HFFc6 (cell line): ENCODE measurements at regions not wholly inside any gene's neighbourhood (a gene's known extent, or its start where the extent isn't known, plus 50 kb on each side); places are given as distances from the start of the nearest gene placed in this dataset.

Experiments used
- DNase-seq: peaks from one replicate; pipeline ENCODE4 v3.0.0-alpha.2; 2018
- H3K27ac Mint-ChIP-seq: 2 replicates; pipeline ENCODE4 v1.8.0; 2020; ENCODE audit warnings: mild to moderate bottlenecking, mixed read lengths
- H3K27me3 Mint-ChIP-seq: 2 replicates; pipeline ENCODE4 v1.8.0; 2021; ENCODE audit warnings: mild to moderate bottlenecking, moderate library complexity, mixed read lengths; ENCODE audit not compliant: insufficient read depth
- H3K36me3 Mint-ChIP-seq: 2 replicates; pipeline ENCODE4 v1.8.0; 2021; ENCODE audit warnings: low read depth, mixed read lengths
- H3K4me1 Mint-ChIP-seq: 2 replicates; pipeline ENCODE4 v1.8.0; 2020; ENCODE audit warnings: low read depth, mixed read lengths
- H3K4me3 Mint-ChIP-seq: 2 replicates; pipeline ENCODE4 v1.8.0; 2020; ENCODE audit warnings: mild to moderate bottlenecking, moderate library complexity, mixed read lengths
- H3K9me3 Mint-ChIP-seq: 2 replicates; pipeline ENCODE4 v1.8.0; 2020; ENCODE audit warnings: mild to moderate bottlenecking, mixed read lengths
- CTCF ChIP-seq: fragments of 200-600 bp; sonication (generic); IDR thresholded peaks from 2 replicates; pipeline ENCODE4 v1.5.0; 2021; ENCODE audit warnings: antibody characterized with exemption, mild to moderate bottlenecking

GRCh38 chr14:101035466-101036225 is 132.1 kb upstream of the RTL1 start:
- Mint-ChIP-seq H3K4me3 (no peak overlapping the region), H3K9me3 (peaks cover 9% of the 10 kb centered on the region; the same call in 1 of the 2 replicates), H3K27me3 (peaks cover 45% of the 10 kb centered on the region), H3K4me1 (0 out of 2 replicates have a peak, but pooled peaks cover 7% of the 10 kb centered on the region), H3K27ac (peak overlapping the region; percentile 19; the same call in 1 of the 2 replicates), H3K36me3 (peaks cover 22% of the 10 kb centered on the region)
- no peak for TF ChIP-seq CTCF
- DNase-seq, result no peak

DNA sequence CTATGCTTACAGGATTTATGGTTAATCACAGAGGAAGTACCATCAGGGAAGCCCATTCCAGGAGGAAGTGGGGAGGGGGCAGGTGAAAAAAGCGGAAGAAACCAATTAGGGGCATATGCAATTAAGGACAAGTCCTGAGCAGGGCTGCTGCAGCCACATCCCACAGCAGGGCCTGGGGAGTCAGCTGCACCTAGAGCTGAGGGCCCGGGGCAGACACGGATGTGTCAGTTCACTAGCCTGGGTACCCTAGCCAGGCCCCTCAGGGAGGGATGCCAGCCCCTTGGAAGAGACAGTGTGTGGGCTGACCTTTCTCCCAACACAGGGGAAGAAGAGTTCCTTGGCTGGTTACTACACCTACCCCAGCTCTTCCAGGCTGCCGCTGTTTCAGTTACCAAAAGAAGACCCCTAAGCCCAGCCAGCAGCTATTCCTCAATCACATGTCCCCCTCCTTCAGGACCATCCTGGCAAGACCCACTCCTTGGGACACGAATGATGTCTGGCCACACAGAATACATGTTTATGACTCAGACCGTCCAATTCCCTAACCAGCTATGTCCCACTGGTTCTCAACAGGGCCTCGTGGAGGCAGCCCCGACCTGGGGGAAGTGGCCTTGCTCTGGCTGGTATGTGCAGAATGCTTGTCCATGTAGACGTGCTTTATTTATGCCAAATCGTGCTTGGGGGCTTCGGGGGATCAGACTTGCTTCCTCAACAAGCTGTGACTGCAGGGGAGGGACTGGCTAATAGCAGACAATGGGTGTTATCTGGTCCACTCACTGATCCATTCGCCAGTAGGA is 133.7 kb upstream of the RTL1 start:
- 0 out of 2 replicates have a peak, but pooled peaks cover 6% of the 10 kb centered on the region for H3K4me1 Mint-ChIP-seq
- H3K27ac Mint-ChIP-seq, result no peak overlapping the region
- TF ChIP-seq CTCF, result no peak
- no peak overlapping the region; the same call in 1 of the 2 replicates for H3K4me3 Mint-ChIP-seq
- DNase-seq, result no peak
- peaks cover 23% of the 10 kb centered on the region for H3K36me3 Mint-ChIP-seq
- peaks cover 6% of the 10 kb centered on the region; the same call in 1 of the 2 replicates for H3K9me3 Mint-ChIP-seq
- peaks cover 32% of the 10 kb centered on the region for H3K27me3 Mint-ChIP-seq

GRCh38 chr14:101039031-101039754 is 135.7 kb upstream of the RTL1 start:
- no peaks in the 10 kb centered on the region for H3K4me1 Mint-ChIP-seq
- peaks cover 28% of the 10 kb centered on the region for H3K27me3 Mint-ChIP-seq
- DNase-seq, result no peak
- H3K36me3 Mint-ChIP-seq, result peaks cover 12% of the 10 kb centered on the region; the same call in 1 of the 2 replicates
- H3K4me3 Mint-ChIP-seq, result no peak overlapping the region
- no peaks in the 10 kb centered on the region; the same call in 1 of the 2 replicates for H3K9me3 Mint-ChIP-seq
- H3K27ac Mint-ChIP-seq, result no peak overlapping the region
- TF ChIP-seq CTCF, result no peak

DNA sequence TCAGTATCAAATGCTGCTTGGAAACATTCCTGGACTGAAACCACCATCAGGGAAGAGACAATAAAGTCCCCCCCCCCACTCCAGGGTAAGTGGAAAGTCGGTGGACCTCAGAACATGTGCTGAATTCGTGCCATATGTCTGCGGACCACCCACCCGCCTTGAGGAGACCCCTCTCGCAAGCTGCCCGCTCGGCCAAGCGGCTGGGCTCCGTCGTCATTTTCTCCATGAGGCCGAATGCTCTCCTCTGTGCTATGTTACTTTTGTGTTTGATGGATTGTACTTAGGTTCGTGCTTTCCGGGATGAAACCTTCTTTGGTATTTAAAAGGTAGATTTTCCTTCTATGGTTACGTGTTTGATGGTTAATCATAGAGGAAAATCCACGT is 136.2 kb upstream of the RTL1 start:
- peaks cover 33% of the 10 kb centered on the region for H3K27me3 Mint-ChIP-seq

More for the DNA sequence above, 136.2 kb upstream of the RTL1 start:
- Mint-ChIP-seq H3K36me3 (peaks cover 18% of the 10 kb centered on the region), H3K4me1 (no peaks in the 10 kb centered on the region), H3K4me3 (no peak overlapping the region), H3K9me3 (no peaks in the 10 kb centered on the region; the same call in 1 of the 2 replicates), H3K27ac (no peak overlapping the region)
- no peak for TF ChIP-seq CTCF
- DNase-seq, result no peak
